Thyroid gland (tissue), 4 donors: ENCODE measurements at regions not wholly inside any gene's neighbourhood (a gene's known extent, or its start where the extent isn't known, plus 50 kb on each side); places are given as distances from the start of the nearest gene placed in this dataset.

Experiments used
- CTCF ChIP-seq, 6 experiments: fragments of 200-600 bp in 3 of 6; fragments of 450-650 bp in 3 of 6; sonication (generic) in 3 of 6; IDR thresholded peaks; one replicate each; pipeline ENCODE4 v1.5.1; 2016 to 2019; ENCODE audit warnings: antibody characterized with exemption in 6 of 6, mild to moderate bottlenecking in 2 of 6, inconsistent platforms in 1 of 6, moderate library complexity in 1 of 6
- POLR2A ChIP-seq, 2 donors: fragments of 450-650 bp; IDR thresholded peaks; one replicate each; pipeline ENCODE4 v1.6.1; 2017; ENCODE audit warnings: antibody characterized with exemption in 2 of 2, mild to moderate bottlenecking in 2 of 2, moderate library complexity in 1 of 2

GRCh38 chr2:126783341-126783740, 115.3 kb upstream of the TEX51 start:
- TF ChIP-seq POLR2A (IDR thresholded peaks at IDR 0.05), result no peak
- no peak for TF ChIP-seq CTCF (IDR thresholded peaks at IDR 0.05)
